ENCODE measurements at regions not wholly inside any gene's neighbourhood (a gene's known extent, or its start where the extent isn't known, plus 50 kb on each side); places are given as distances from the start of the nearest gene placed in this dataset.

GRCh38 chr7:106374437-106374836 lies 89.7 kb upstream of the NAMPT start:
- intact Hi-C loops (cut with micrococcal nuclease; ENCODE audit: unreplicated experiment) = no loop called here
- Mint-ChIP-seq H3K27ac (ENCODE audit: unreplicated experiment) (no peak overlapping the region), H3K36me3 (ENCODE audit: insufficient read depth, unreplicated experiment) (no peaks in the 10 kb centered on the region), H3K4me1 (ENCODE audit: low read depth, unreplicated experiment) (peaks cover 8% of the 10 kb centered on the region), H3K9me3 (ENCODE audit: low read depth, unreplicated experiment) (no peaks in the 10 kb centered on the region), H3K27me3 (ENCODE audit: unreplicated experiment) (no peaks in the 10 kb centered on the region), H3K4me3 (ENCODE audit: low read depth, unreplicated experiment) (no peak overlapping the region)
- no TSS peak for BruUV-seq (replicated peaks)
- no peak for DNase-seq
- CTCF ChIA-PET = no interaction called here
- TF ChIP-seq, protein P1, sequence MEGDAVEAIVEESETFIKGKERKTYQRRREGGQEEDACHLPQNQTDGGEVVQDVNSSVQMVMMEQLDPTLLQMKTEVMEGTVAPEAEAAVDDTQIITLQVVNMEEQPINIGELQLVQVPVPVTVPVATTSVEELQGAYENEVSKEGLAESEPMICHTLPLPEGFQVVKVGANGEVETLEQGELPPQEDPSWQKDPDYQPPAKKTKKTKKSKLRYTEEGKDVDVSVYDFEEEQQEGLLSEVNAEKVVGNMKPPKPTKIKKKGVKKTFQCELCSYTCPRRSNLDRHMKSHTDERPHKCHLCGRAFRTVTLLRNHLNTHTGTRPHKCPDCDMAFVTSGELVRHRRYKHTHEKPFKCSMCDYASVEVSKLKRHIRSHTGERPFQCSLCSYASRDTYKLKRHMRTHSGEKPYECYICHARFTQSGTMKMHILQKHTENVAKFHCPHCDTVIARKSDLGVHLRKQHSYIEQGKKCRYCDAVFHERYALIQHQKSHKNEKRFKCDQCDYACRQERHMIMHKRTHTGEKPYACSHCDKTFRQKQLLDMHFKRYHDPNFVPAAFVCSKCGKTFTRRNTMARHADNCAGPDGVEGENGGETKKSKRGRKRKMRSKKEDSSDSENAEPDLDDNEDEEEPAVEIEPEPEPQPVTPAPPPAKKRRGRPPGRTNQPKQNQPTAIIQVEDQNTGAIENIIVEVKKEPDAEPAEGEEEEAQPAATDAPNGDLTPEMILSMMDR (IDR thresholded peaks at IDR 0.05; ENCODE audit: unreplicated experiment) = no peak

- Mint-ChIP-seq H3K27ac (ENCODE audit: unreplicated experiment) (no peak overlapping the region), H3K4me1 (ENCODE audit: low read depth, unreplicated experiment) (peaks cover 4% of the 10 kb centered on the region), H3K36me3 (ENCODE audit: insufficient read depth, unreplicated experiment) (no peaks in the 10 kb centered on the region), H3K27me3 (ENCODE audit: unreplicated experiment) (no peaks in the 10 kb centered on the region), H3K4me3 (ENCODE audit: low read depth, unreplicated experiment) (no peak overlapping the region), H3K9me3 (ENCODE audit: low read depth, unreplicated experiment) (no peaks in the 10 kb centered on the region)
- no TSS peak for BruUV-seq (replicated peaks)
- intact Hi-C loops (cut with micrococcal nuclease; ENCODE audit: unreplicated experiment) = no loop called here
- CTCF ChIA-PET = no interaction called here
- TF ChIP-seq, protein P1 (IDR thresholded peaks at IDR 0.05; ENCODE audit: unreplicated experiment) = no peak
- no peak for DNase-seq
Measured at GRCh38 chr7:106372595-106373318, 88.0 kb upstream of the NAMPT start.

DNA sequence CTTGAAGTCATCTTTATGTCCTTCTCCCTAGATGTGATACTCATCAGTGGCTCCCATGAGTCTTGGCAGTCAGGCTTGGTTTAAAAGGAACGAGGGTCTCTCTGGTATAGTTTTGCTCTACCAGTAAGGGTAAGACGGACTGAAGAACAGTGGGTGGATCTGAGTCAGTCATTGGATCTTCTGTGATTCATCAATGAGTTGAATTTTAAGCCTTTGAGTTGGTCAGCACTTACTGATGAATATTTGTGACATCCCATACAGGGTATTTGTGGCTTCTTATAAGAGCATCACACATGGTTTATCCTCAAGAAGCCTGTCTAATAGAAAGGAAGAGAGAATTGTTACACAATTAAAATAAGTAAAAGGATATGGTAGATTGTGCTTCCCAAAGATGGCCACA lies 87.3 kb upstream of the NAMPT start:
- no peaks in the 10 kb centered on the region for H3K36me3 Mint-ChIP-seq (ENCODE audit: insufficient read depth, unreplicated experiment)

GRCh38 chr7:106371629-106372028 lies 86.8 kb upstream of the NAMPT start:
- Mint-ChIP-seq H3K9me3 (ENCODE audit: low read depth, unreplicated experiment) (no peaks in the 10 kb centered on the region), H3K27ac (ENCODE audit: unreplicated experiment) (no peak overlapping the region), H3K4me1 (ENCODE audit: low read depth, unreplicated experiment) (no peaks in the 10 kb centered on the region), H3K36me3 (ENCODE audit: insufficient read depth, unreplicated experiment) (no peaks in the 10 kb centered on the region), H3K4me3 (ENCODE audit: low read depth, unreplicated experiment) (no peak overlapping the region), H3K27me3 (ENCODE audit: unreplicated experiment) (no peaks in the 10 kb centered on the region)
- BruUV-seq (replicated peaks) = no TSS peak
- CTCF ChIA-PET = no interaction called here
- intact Hi-C loops (cut with micrococcal nuclease; ENCODE audit: unreplicated experiment) = no loop called here
- TF ChIP-seq, protein P1 (IDR thresholded peaks at IDR 0.05; ENCODE audit: unreplicated experiment) = no peak
- DNase-seq = no peak

More for the DNA sequence above, 87.3 kb upstream of the NAMPT start:
- Mint-ChIP-seq H3K4me3 (ENCODE audit: low read depth, unreplicated experiment) (no peak overlapping the region), H3K27ac (ENCODE audit: unreplicated experiment) (no peak overlapping the region), H3K27me3 (ENCODE audit: unreplicated experiment) (no peaks in the 10 kb centered on the region), H3K4me1 (ENCODE audit: low read depth, unreplicated experiment) (no peaks in the 10 kb centered on the region), H3K9me3 (ENCODE audit: low read depth, unreplicated experiment) (no peaks in the 10 kb centered on the region)
- no TSS peak for BruUV-seq (replicated peaks)
- TF ChIP-seq, protein P1 (IDR thresholded peaks at IDR 0.05; ENCODE audit: unreplicated experiment) = no peak
- CTCF ChIA-PET = no interaction called here
- DNase-seq = no peak
- intact Hi-C loops (cut with micrococcal nuclease; ENCODE audit: unreplicated experiment) = no loop called here

Data from Calu3 (cell line).